ENCODE measurements at regions not wholly inside any gene's neighbourhood (a gene's known extent, or its start where the extent isn't known, plus 50 kb on each side); places are given as distances from the start of the nearest gene placed in this dataset.
"Not testable (repeated sequence)": the region's sequence is repeated elsewhere in the genome, so short reads cannot be mapped to it uniquely, and the experiment has no call there.

DNA sequence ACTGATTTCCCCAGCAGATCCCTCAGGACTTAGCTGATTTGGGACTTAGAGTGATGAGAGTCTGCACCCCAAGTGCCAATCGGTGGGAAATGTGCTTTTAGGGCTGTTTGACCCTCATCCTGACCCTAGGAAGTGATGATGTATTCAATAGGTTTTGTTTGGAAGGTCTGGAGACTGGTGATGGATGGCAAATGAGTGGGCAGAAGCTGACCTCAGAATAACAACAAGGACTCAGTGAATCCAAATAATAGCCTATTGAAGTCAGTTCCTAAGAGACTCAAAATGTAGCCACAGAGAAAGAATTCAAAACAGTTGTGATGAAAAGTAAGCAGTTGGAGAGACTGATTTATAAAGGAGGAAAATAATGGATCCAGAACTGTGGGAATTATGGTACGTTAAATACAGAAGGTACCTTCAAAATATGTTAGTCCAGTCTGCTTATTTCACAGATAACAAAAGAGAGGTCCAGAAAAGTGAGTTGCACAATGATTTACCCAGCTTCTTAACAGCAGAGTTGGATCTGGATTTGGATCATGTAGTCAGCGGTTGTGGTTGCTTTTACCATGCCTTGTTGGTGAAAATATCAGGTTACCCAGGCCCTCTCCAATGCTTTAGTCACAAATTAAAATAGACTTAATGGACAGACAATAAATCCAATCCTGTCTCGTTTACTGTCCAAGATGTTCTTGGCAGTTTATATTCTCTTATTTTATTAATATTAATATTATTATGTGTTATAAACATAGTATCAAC is 123.0 kb upstream of the PTBP2 start:
- no peak for DNase-seq (ENCODE audit: low spot score)
- TF ChIP-seq, protein P1, sequence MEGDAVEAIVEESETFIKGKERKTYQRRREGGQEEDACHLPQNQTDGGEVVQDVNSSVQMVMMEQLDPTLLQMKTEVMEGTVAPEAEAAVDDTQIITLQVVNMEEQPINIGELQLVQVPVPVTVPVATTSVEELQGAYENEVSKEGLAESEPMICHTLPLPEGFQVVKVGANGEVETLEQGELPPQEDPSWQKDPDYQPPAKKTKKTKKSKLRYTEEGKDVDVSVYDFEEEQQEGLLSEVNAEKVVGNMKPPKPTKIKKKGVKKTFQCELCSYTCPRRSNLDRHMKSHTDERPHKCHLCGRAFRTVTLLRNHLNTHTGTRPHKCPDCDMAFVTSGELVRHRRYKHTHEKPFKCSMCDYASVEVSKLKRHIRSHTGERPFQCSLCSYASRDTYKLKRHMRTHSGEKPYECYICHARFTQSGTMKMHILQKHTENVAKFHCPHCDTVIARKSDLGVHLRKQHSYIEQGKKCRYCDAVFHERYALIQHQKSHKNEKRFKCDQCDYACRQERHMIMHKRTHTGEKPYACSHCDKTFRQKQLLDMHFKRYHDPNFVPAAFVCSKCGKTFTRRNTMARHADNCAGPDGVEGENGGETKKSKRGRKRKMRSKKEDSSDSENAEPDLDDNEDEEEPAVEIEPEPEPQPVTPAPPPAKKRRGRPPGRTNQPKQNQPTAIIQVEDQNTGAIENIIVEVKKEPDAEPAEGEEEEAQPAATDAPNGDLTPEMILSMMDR (IDR thresholded peaks at IDR 0.05; ENCODE audit: extremely low read depth, missing control alignments), result no peak

DNA sequence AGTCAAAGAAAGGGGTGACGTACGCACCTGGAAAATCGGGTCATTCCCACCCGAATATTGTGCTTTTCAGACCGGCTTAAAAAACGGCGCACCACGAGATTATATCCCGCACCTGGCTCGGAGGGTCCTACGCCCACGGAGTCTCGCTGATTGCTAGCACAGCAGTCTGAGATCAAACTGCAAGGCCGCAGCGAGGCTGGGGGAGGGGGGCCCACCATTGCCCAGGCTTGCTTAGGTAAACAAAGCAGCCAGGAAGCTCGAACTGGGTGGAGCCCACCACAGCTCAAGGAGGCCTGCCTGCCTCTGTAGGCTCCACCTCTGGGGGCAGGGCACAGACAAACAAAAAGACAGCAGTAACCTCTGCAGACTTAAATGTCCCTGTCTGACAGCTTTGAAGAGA is 117.0 kb upstream of the PTBP2 start:
- not testable (repeated sequence) for DNase-seq (ENCODE audit: low spot score)

DNA sequence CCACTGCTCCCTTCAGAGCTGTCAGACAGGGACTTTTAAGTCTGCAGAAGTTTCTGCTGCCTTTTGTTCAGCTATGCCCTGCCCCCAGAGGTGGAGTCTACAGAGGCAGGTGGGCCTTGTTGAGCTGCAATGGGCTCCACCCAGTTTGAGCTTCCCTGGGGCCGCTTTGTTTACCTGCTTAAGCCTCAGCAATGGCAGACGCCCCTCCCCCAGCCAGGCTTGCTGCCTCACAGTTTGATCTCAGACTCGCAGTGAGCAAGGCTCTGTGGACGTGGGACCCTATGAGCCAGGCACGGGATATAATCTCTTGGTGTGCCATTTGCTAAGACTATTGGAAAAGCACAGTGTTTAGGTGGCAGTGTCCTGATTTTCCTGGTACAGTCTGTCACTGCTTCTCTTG is 104.2 kb upstream of the PTBP2 start:
- not testable (repeated sequence) for DNase-seq (ENCODE audit: low spot score)

DNA sequence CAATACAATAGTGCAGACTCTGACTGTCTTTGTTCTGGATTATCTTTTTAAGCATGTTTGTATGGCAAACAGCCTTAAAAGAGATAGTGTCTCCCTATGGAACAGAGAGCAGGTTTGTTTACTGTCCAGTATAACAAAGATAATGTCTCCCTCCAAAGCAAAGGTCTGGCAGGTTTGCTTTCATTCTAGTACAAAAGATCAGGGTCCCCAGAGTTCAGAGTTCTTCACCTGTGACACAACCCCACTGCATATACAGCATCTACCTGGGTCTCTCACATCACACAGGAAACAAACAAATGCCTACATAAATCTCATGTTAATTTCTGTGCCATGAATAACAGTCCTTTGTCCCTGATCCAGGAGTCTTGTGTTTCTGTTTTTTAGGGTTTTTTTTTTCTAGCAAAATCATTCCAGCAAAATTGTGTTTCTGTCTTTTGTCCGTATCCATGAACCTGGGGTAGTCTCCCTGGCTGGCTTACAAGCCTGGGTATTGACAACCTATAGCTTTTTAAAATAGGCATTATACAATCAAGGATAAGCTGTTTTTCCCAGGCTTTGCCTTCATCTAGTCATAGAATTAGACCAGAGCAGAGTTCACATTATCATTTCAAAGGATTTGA is 89.4 kb upstream of the PTBP2 start:
- TF ChIP-seq, protein P1 (IDR thresholded peaks at IDR 0.05; ENCODE audit: extremely low read depth, missing control alignments), result no peak
- no peak for DNase-seq (ENCODE audit: low spot score)

DNA sequence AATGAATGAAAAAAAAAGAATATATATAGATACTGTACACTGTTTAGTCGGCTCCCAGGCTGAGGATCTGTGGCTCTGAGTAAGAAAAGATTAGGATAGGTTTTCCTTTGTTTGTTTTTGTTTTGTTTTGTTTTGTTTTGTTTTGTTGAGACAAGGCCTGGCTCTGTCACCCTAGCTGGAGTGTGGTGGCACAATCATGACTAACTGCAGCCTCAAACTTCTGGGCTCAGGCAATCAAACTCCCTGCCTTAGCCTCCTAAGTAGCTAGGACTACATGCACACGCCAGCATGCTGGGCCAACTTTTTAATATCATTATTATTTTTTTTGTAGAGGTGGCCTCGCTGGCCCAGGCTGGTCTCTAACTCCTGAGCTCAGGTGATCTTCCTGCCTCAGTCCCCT is 87.9 kb upstream of the PTBP2 start:
- TF ChIP-seq, protein P1 (IDR thresholded peaks at IDR 0.05; ENCODE audit: extremely low read depth, missing control alignments), result no peak
- DNase-seq (ENCODE audit: low spot score), result no peak

DNA sequence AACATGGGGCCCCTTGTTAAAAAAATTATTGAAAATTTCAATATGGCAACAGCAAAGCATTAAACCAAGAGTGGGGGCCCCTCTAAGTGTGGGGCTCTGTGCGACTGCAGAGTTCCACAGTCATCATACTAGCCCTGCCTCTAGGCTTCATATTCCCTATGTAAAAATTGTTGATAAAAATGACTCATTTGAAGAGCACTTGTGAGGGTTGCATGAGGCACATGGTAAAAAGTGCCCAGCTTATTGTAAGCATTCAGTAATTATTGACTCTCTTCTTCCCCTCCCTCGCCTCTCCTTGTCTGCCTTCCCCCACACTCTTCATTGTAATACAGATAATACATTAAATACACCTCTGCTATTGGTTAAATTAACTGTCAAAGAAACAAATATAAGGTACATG is 86.7 kb upstream of the PTBP2 start:
- TF ChIP-seq, protein P1 (IDR thresholded peaks at IDR 0.05; ENCODE audit: extremely low read depth, missing control alignments), result no peak
- DNase-seq (ENCODE audit: low spot score), result no peak

DNA sequence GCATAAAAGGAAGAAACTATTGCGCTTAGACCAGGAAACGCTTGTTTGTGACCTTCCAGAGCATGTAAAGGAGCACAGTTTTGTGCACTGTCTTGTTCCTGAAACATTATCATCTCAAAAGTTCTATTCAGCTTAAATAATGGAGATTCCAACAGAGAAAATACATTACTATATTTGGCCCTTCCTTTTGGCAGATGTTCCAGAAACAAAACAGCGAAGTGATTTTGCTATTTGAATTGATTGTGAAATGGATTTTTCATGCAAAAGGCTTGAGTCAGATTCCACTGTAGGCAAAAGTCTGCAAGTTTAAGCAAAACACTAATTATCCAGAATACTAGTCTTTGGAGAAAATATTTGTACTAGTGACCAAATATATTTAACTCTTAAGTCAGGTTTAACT is 80.3 kb upstream of the PTBP2 start:
- no peak for DNase-seq (ENCODE audit: low spot score)

DNA sequence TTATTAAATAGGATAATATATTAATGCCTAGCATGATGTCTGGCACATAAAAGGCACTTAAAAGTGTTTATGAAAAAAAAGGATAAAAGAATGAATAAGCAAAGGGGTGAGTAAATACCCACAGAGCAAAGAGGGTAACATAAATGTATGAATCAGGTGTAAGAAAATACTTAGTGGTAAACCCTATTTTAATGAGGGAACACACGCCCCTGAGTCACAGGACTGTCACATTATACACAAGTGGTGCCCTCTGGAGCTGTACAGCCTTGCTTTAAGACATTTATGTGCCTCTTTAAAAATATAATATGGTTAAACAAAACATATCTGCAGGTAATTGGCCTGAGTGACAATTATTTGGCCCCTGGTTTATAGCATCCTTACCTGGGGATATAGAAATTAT is 78.1 kb upstream of the PTBP2 start:
- no peak for DNase-seq (ENCODE audit: low spot score)
- TF ChIP-seq, protein P1 (IDR thresholded peaks at IDR 0.05; ENCODE audit: extremely low read depth, missing control alignments), result no peak

More for the DNA sequence above, 80.3 kb upstream of the PTBP2 start:
- TF ChIP-seq, protein P1 (IDR thresholded peaks at IDR 0.05; ENCODE audit: extremely low read depth, missing control alignments), result no peak

Data from GM20000 (cell line).